ENCODE measurements at regions not wholly inside any gene's neighbourhood (a gene's known extent, or its start where the extent isn't known, plus 50 kb on each side); places are given as distances from the start of the nearest gene placed in this dataset.
"Not testable (repeated sequence)": the region's sequence is repeated elsewhere in the genome, so short reads cannot be mapped to it uniquely, and the experiment has no call there.

DNA sequence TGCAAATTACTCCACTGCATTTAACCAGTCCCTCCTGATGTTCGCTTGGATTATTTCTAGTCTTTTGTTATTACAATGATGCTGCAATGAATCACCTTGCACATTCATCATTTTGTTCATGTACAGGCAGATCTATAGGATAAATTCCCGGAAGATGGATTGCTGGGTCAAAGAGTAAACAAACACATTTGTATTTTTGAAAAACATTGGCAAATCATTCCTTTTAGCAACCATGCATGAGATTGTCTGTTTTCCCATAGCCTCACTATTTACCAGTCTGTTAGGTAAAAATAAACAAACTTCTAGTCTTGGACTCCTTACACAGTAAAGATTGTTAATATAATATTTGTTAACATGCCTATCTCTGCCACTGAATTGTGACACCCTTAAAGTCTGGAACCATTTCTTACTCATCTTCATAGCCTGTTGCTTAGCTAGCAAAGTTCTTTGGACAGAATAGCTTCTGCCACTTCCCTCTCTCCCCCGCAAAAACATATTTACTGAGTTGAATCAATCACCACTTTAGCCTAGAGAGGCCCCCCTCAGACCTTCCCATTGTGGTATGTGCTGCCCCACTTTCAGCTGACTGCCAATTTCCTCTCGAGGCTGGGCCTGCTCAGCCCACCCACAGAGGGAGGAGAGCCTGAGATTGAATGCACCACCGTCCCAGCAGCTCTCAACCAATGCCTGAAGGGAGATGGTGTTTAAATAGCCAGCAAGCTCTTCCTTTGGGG is 108.4 kb upstream of the ATXN3L start:
- no peak for DNase-seq (ENCODE audit: low read depth in 4 of 4, low spot score in 3 of 4)

DNA sequence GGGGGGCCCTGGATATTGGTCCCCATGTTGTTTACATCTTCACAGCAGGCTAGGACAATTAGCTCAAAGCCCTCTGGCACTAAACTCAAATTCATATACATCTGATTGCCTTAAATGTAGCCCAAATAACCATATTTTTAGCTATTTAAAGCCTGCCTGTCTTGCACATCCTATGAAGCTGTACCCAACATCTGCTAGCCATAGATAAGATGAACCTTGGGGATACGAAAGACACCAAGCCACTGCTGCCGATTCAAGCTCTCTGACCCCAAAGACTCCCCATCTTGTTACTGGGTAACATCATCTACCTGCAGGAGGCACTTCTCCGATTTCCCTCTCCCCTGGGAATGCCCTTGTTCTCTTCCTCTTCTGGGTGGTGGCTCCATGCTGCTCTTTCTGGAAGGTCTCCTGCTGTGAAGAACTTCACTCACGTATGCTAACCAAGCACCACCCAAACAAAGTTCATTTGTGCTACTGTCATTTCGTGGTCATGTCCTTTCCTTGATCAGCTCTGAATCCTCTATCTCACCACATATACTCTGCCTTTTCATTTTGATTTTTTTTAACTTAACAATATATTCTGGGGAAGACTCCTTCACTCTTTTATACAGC is 107.7 kb upstream of the ATXN3L start:
- DNase-seq (ENCODE audit: low read depth in 4 of 4, low spot score in 3 of 4): no peak

DNA sequence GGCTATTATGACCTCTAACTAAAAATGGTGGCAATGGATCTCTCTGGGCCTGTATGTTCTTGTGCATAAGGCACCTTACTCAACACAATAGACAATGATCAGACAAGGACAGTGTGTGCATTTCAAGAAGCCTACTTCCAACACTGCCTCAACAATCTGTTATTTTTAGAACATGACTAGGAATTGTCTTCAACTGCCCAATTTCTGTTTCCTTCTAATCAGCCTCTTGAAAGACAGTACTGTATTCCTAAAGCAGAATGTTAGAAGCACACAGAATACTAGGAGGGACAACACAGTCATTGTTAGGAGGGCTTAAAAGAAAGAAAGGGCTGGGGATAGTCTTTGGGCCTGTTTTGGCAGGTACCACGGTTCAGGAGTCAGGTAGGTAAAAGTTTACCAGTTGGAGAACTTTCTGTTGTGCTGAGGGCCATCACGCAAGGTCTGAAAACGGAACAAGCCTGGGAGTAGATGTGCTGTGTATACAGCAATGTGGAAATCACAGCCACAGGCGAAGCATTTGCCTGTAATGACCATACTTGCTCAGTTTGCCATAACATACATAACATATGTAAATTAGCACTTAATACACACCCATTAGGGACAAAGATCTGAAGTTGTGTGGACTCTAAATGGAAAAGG is 100.8 kb upstream of the ATXN3L start:
- no peak for DNase-seq (ENCODE audit: low read depth in 4 of 4, low spot score in 3 of 4)

DNA sequence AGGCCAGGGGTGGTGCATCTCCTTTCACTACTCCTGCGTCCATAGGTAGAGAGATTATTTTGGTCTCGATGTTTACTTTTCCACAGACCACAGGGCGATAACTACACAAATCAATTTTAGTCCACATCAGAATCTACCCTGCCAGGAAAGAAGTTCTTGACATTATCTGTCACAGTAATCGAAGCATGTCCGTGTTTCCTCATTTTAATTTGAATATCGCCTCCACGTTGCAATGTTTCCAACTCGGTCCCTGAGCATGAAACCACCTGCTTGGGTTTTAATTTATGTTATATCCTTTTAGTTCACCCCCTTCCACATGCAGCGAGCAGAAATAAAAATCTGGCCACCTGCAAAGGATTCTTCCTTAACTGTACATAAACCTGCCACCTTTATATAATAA is 100.1 kb upstream of the ATXN3L start:
- DNase-seq (ENCODE audit: low read depth in 4 of 4, low spot score in 3 of 4): no peak

DNA sequence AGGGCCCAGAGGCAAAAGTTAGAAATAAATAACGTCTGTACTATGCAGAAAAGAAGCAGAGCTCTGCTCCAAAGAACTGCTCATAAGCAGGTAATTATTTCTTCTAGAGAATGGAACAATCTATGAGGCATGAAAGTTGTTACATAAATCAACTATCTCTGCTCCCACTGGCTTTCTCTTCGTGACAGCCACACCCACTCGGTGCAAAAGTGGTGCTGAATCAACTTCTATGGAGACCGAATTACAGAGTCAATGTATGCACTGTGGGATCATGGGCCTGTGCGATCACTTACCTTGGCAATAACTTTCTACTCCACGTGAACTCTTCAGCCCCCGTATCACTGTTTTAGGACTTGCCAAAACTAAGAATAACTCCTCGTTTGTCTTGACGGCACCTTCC is 99.4 kb upstream of the ATXN3L start:
- DNase-seq (ENCODE audit: low read depth in 4 of 4, low spot score in 3 of 4): no peak

DNA sequence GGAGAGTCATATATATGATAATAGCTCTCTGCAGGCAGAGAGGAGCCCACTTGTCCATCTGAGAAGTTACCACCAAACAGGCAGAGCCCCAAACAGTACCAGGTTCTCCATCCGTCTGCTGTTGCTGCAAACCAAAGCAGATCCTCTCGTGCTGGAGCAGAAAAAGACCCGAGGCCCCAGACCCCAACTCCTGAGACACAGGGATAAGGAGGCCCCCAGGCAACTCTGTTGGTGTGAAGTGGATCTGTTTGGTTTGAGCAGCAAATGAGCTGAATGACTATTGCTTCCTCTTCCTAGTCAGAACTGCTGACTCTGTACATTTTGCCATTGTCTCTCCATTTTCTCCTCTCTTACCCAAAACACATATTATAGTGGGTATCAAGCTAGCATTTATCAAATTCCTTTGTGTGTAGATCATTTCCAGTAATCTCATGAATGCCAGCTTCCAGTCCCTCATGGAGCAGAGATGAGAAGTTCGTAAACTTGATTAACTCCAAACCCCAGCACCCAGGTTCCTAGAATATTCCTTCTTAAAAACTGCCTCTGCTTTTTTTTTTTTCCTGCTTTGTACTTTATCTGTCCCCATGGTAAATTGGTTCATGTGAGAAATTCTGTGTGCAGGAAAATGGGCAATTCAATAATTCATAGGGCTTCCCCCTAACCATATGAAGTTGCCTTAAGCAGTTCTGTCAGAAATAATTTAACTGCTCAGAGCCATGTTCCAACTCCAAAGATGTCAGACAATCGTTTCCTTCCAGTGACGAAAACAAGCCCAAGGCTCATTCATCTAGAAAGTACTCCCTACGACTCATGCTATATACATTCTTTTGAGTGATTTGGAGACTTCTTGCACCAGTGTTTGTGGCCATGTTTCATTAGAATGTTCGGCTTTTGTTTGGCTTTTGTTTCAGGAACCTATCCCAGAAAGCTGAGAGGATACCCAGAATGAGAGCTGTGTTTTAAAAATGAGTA is 98.6 kb upstream of the ATXN3L start:
- no peak for DNase-seq (ENCODE audit: low read depth in 4 of 4, low spot score in 3 of 4)

DNA sequence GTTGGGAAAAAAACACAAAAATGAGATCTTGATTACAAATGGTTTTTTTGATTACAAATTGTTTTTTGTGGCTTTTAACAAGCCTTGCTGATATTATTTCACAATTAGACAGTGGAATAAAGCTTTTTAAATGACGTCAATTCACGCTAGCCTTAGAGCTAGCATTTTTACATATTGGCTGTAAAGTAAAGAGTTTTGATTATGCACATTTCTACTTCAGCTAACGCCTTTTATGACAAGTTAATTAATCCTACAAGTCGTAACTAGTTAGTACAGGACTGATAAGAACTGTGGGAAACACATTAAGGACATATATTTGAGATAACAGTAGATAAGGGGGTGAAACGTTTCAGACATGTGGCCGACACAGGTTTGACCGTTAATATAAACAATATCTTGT is 95.7 kb upstream of the ATXN3L start:
- no peak for DNase-seq (ENCODE audit: low read depth in 4 of 4, low spot score in 3 of 4)

DNA sequence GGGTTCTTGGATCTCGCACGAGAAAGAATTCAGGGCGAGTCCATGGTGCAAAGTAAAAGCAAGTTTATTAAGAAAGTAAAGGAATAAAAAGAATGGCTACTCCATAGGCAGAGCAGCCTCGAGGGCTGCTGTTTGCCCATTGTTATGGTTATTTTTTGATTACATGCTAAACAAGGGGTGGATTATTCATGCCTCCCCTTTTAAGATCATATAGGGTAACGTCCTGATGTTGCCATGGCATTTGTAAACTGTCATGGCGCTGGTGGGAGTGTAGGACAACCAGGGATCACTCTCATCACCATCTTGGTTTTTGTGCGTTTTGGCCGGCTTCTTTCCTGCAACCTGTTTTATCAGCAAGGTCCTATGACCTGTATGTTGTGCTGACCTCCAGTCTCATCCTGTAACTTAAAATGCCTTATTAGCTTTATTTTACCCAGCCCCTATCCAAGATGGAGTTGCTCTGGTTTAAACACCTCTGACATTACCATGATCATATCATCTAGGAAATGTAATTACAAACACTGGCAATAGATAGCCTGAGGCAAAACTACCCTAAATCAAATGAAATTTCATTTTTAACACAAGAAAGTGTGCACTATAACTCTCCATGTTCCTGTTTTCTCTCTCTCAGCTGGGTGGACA is 94.3 kb upstream of the ATXN3L start:
- no peak for DNase-seq (ENCODE audit: low read depth in 4 of 4, low spot score in 3 of 4)

DNA sequence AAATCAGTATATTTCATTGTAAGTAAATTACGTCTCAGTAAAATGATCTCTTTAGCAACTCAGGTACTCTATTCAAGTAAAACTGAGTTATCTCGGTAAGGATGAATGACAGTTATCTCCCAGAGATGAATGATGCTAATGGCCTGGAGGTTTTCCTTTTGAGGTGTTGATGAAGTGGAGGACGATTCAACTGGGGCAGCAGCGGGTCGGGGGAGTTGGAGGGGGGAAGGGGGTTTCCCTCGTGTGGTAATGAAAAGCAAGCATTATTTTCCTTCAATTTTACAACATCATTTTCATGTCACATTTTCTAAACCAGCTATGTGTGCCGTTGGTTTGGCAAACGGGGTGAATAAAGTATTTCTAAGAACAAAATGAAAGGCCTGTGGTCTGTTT is 92.4 kb upstream of the ATXN3L start:
- no peak for DNase-seq (ENCODE audit: low read depth in 4 of 4, low spot score in 3 of 4)

DNA sequence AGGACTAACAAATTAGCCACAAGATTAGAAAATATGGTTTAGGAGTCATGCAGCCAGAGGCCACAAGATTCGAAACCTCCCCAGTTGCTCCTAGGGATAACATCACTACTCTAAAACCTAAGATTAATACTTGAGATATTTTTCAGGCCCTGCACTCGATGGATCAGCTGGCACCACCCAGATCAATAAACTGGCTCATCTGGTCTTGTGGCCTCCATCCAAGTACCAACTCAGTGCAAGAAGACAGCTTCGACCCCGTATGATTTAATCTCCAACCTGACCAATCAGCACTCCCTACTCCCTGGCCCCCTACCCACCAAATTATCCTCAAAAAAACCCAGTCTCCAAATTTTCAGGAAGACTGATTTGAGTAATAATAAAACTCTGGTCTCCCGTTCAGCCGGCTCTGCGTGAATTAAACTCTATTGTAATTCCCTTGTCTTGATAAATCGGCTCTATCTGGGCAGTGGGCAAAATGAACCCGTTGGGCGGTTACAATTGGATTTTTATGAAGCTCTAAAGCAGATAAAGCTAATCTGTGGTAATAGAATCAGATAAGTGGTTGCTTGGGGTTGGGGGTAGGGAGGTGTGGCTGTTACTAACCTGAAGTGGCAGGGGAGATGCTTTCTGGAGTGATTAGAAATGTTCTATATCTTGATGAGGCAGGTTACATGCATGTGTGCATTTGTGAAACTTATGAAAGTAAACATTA is 91.8 kb upstream of the ATXN3L start:
- DNase-seq (ENCODE audit: low read depth in 4 of 4, low spot score in 3 of 4): no peak

DNA sequence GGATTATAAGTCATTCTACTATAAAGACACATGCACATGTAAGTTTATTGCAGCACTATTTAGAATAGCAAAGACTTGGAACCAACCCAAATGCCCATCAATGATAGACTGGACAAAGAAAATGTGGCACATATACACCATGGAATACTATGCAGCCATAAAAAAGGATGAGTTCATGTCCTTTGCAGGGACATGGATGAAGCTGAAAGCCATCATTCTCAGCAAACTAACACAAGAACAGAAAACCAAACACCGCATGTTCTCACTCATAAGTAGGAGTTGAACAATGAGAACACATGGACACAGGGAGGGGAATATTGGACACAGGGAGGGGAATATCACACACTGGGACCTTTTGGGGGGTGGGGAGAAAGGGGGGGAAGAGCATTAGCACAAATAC is 88.7 kb upstream of the ATXN3L start:
- DNase-seq (ENCODE audit: low read depth in 4 of 4, low spot score in 3 of 4): not testable (repeated sequence)

DNA sequence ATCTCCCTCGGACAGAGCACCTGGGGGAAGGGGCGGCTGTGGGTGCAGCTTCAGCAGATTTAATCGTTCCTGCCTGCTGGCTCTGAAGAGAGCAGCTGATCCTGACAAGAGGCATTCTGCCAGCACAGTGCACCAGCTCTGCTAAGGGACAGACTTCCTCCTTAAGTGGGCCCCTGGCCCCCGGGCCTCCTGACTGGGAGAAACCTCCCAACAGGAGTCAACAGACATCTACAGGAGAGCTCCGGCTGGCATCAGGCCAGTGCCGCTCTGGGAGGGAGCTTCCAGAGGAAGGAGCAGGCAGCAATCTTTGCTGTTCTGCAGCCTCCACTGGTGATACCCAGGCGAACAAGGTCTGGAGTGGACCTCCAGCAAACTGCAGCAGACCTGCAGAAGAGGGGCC is 84.9 kb upstream of the ATXN3L start:
- not testable (repeated sequence) for DNase-seq (ENCODE audit: low read depth in 4 of 4, low spot score in 3 of 4)

DNA sequence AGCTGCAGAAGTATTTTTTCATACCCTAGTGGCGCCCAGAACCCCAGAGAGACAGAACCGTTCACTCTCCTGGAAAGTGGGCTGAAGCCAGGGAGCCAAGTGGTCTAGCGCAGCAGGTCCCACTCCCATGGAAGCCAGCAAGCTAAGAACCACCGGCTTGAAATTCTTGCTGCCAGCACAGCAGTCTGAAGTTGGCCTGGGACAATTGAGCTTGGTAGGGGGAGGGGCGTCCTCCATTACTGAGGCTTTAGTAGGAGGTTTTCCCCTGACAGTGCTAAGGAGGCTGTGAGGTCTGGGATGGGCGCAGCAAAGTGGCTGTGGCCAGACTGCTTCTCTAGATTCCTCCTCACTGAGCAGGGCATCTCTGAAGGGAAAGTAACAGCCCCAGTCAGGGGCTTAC is 84.5 kb upstream of the ATXN3L start:
- DNase-seq (ENCODE audit: low read depth in 4 of 4, low spot score in 3 of 4): no peak

DNA sequence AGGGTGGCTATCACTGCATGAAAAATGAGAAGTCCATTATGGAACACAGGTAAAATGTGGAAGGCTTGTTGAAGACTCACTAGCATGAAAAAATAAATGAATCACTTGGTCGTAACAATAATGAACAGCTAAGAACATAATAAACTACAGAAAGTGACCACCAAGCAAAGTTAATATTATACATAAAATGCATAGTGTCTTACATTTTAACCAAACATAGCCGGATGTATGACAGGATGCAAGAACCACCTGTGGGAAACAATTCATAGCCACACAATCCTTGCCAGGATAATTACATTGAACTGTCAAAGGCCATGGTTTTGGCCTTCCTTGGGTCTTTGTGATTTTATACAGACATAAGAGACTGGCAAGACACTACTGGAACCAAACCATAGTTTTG is 81.9 kb upstream of the ATXN3L start:
- no peak for DNase-seq (ENCODE audit: low read depth in 4 of 4, low spot score in 3 of 4)

DNA sequence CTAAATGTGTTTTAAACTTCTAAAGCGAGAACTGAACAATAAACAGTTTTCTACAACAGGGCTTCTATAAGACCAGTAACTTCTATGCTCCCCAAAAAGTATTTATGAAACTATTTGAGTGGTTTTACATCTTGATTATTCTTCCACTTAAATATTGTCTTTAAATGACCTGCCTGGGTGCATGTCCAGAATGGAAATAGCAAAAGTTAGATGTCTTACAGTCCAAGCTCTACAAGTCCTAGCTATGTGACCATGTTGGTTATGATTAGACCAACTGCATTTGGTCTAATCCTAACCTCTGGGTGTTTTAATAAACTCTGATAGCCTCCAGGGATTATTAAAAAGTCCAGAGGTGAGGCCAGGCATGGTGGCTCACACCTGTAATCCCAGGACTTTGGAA is 79.0 kb upstream of the ATXN3L start:
- DNase-seq (ENCODE audit: low read depth in 4 of 4, low spot score in 3 of 4): no peak

DNA sequence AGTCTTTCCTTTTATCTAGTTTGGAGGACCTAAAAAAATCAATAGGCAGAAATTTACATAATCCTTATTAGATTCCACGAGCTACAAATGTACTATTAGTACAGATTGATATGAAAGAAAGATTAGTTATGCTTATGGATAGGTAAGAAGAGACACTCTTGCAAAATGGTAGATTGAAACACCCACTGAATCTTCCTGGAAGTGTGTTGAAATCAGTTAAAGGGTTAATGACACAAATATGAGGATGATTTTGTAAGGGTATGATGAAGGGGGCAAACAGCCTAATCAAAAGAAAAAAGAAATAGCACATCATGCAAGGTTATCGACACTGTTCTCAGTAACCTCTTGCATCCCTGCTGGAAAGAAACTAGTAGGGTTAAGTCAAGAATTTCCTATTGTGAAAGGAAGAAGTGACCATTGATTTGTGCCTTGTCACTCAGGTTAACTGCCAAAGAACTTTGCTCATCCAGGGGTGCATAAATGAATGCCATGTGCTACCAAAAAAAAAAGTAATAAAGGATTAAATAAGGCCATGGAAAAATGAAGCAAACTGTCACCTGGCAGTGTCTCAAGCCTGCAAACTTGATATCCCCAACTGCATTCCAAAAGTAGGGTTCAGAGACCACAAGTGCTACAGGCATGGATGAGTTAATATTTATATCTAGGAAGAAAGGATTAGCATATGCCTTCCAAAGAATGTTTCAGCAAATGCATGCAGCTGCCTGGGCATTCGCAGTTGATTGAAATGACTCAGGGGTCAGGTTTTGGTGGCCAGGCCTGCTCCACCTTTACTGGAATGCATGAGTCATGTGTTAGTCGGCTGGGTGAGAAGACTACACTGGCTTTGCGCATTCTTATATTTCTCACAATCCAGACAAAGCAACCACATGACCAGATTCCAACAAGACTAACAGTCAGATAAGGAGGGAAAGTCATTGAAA is 78.3 kb upstream of the ATXN3L start:
- DNase-seq (ENCODE audit: low read depth in 4 of 4, low spot score in 3 of 4): no peak

DNA sequence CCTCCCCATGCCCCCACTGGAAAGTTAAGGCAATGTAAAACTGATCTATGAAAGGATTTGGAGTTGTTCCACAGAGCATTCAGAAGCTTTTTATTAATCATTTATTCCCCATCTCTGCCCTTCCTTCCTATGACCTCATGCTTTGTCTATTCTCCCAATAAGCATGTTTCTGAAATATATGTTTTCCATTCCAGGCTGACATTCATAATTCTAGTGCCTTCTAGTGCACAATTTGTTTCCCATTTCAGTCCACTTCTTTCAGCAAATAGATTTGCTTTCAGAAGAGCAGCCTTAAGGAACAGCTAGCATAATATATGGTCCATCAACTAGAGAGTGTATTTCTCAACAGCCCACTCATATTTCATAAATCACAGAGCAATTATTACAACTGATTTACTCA is 77.1 kb upstream of the ATXN3L start:
- no peak for DNase-seq (ENCODE audit: low read depth in 4 of 4, low spot score in 3 of 4)

DNA sequence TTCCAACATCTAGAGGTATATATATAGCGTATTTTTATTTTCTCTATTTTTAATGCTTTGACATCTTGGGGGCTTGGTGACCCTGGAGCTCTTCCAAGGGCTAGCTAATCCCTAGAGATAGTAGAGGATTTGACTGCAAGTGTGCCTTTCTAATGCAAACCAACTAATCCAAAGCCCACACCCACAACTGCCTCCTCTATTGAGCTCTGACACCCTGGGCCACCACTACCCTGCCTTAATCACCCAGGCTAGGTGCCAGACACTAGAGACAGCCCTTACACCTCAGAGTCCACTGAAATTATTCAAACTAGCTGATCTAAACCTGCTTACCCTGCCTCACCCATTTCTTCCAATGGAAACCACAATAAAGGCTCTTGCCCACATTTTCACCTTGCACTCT is 69.6 kb upstream of the ATXN3L start:
- DNase-seq (ENCODE audit: low read depth in 4 of 4, low spot score in 3 of 4): no peak
